Uterus (tissue), 2 donors: ENCODE measurements at regions not wholly inside any gene's neighbourhood (a gene's known extent, or its start where the extent isn't known, plus 50 kb on each side); places are given as distances from the start of the nearest gene placed in this dataset.

Experiments
- CTCF ChIP-seq, 4 experiments: fragments of 200-600 bp in 2 of 4; fragments of 450-650 bp in 2 of 4; sonication (generic) in 2 of 4; IDR thresholded peaks; one replicate each; pipeline ENCODE4 v1.5.1; 2016 to 2019; ENCODE audit warnings: antibody characterized with exemption in 4 of 4, mild to moderate bottlenecking in 2 of 4, moderate library complexity in 1 of 4
- POLR2A ChIP-seq, 2 donors: fragments of 450-650 bp; IDR thresholded peaks; one replicate each; pipeline ENCODE4 v1.6.1; 2016; ENCODE audit warnings: antibody characterized with exemption in 2 of 2, mild to moderate bottlenecking in 1 of 2, moderate library complexity in 1 of 2

DNA sequence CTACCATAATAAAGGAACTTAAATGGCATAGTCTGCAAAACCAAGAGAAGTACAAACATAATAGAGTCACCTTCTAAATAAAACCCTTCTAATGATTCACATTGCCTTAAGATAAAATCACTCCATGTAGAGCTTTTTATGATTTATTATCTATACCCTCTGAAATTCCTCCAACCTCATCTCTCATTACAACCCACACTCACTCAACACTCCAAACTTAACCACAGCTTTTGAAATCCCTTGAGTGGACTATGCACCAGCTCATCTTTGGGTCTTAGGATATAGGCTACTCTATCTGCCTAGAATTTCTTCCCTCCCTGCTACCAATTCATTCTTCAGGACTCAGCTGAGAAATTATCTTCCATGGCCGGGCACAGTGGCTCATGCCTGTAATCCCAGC, 122.5 kb downstream of the CETN3 start:
- no peak for TF ChIP-seq CTCF (IDR thresholded peaks at IDR 0.05)
- no peak for TF ChIP-seq POLR2A (IDR thresholded peaks at IDR 0.05)
